Left lung (tissue), 4 donors: ENCODE measurements at regions not wholly inside any gene's neighbourhood (a gene's known extent, or its start where the extent isn't known, plus 50 kb on each side); places are given as distances from the start of the nearest gene placed in this dataset.
A peak's percentile ranks its signal among the peaks of the same experiment; 100 is the strongest.
"Not testable (repeated sequence)": the region's sequence is repeated elsewhere in the genome, so short reads cannot be mapped to it uniquely, and the experiment has no call there.

ENCODE experiments used
- ATAC-seq: fragments of 200-7000 bp; cut with Tn5 transposase; one replicate; pipeline ENCODE4 v1.9.1; 2020; ENCODE audit warnings: moderate library complexity
- DNase-seq, 4 donors: peaks; one replicate each; pipeline ENCODE4 v3.0.0-alpha.2; 2013 to 2020
- H3K27ac ChIP-seq, 2 donors: fragments of 200-600 bp; sonication (generic) in 1 of 2; one replicate each; pipeline versions ENCODE4 v1.5.0 to v1.8.0; 2020 to 2021
- H3K27me3 ChIP-seq, 2 donors: fragments of 200-600 bp; sonication (generic) in 1 of 2; one replicate each; pipeline versions ENCODE4 v1.5.0 to v1.8.0; 2020 to 2021
- H3K36me3 ChIP-seq, 2 donors: fragments of 200-600 bp; sonication (generic) in 1 of 2; one replicate each; pipeline versions ENCODE4 v1.5.0 to v1.8.0; 2020 to 2021
- H3K4me1 ChIP-seq, 2 donors: fragments of 200-600 bp; one replicate each; pipeline ENCODE4 v1.8.0; 2021
- H3K4me3 ChIP-seq, 2 donors: fragments of 200-600 bp; sonication (generic) in 1 of 2; one replicate each; pipeline versions ENCODE4 v1.5.0 to v1.8.0; 2020 to 2021; ENCODE audit warnings: mild to moderate bottlenecking in 1 of 2
- H3K9me3 ChIP-seq, 2 donors: fragments of 200-600 bp; sonication (generic) in 1 of 2; one replicate each; pipeline versions ENCODE4 v1.5.0 to v1.8.0; 2020 to 2021
- intact Hi-C, 2 donors: fragments of 100-400 bp; cut with DNase I; formaldehyde crosslinking; loops; one replicate each; pipeline versions ENCODE4 v1.11.2 to v1.14.2; 2022
- TF ChIP-seq, protein P1 (sequence below), 2 donors: fragments of 200-600 bp; sonication (generic) in 1 of 2; IDR thresholded peaks; one replicate each; pipeline versions ENCODE4 v1.5.0 to v1.8.0; 2021; ENCODE audit warnings: antibody characterized with exemption in 2 of 2
- donor health status: DM: no; HTN: yes; CAD: no.
- donor health status: DM: no; HTN: no; CAD: no.

DNA sequence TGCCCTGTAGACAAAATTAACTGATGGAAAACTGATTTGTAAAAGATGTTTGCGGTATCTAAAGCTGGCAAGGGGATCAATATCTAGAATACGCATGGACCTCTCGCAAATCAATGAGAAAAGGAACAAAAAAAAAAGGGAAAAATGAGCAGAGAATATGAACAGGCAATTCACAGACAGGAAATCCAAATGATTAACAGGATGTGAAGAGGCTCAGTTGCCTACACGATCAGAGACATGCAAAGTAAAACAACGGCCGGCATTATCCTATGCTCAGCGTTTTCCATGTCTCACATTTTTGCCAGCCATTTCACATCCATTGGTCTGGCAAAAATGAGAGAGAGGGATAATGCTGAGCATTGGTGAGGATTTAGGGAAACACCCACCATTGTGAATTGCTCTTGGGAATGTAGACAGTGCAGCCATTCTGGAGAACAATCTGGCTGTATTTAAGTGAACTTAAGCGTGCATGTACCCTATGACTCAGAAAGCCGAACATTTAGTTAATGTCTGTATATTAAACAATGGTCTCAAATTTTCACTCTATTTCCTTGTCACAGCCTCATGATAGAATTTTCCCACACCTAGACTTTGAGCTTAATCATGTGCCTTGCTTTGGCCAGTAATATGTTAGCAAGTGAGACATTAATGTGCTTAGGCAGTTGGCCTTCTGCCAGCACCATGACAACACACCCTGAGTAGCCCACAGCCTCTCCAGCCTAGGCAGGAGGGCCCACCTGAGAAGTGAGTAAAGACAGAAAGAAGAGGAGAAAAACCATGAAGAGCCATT, 61.0 kb upstream of the NBPF3 start:
- Histone ChIP-seq H3K27ac (no peak overlapping the region), H3K4me1 (no peaks in the 10 kb centered on the region), H3K36me3 (no peaks in the 10 kb centered on the region), H3K9me3 (peaks cover 0 to 5% of the 10 kb centered on the region in 2 donors), H3K4me3 (no peak overlapping the region), H3K27me3 (peaks cover 0 to 30% of the 10 kb centered on the region in 2 donors)
- TF ChIP-seq, protein P1, sequence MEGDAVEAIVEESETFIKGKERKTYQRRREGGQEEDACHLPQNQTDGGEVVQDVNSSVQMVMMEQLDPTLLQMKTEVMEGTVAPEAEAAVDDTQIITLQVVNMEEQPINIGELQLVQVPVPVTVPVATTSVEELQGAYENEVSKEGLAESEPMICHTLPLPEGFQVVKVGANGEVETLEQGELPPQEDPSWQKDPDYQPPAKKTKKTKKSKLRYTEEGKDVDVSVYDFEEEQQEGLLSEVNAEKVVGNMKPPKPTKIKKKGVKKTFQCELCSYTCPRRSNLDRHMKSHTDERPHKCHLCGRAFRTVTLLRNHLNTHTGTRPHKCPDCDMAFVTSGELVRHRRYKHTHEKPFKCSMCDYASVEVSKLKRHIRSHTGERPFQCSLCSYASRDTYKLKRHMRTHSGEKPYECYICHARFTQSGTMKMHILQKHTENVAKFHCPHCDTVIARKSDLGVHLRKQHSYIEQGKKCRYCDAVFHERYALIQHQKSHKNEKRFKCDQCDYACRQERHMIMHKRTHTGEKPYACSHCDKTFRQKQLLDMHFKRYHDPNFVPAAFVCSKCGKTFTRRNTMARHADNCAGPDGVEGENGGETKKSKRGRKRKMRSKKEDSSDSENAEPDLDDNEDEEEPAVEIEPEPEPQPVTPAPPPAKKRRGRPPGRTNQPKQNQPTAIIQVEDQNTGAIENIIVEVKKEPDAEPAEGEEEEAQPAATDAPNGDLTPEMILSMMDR (IDR thresholded peaks at IDR 0.05): no peak
- intact Hi-C loops: no loop called here
- peak; percentile 61 for ATAC-seq
- no peak for DNase-seq

DNA sequence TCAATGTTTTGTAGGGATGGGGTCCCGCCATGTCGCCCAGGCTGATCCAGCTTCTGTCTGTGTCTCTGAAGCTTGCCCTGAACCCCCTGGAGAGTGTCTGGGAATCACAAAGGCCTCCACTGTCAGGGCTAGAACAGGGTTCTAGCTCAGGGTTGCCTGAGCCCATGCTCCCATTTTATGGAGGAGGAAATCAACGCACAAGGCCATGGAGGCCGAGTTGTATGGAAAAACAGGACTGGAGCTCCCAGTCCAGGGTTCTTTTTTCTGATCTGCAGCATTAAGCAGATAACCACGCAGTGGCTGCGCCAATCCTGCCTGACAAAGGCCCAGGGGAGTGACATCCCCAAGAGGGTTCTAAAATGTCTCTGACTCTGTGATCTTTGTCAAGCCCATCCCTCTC, 67.6 kb upstream of the NBPF3 start:
- DNase-seq (no peak), ATAC-seq (no peak)
- Histone ChIP-seq H3K4me3 (no peak overlapping the region), H3K36me3 (no peaks in the 10 kb centered on the region), H3K27me3 (no peaks in the 10 kb centered on the region), H3K27ac (no peak overlapping the region), H3K4me1 (peaks cover 0 to 9% of the 10 kb centered on the region in 2 donors), H3K9me3 (no peaks in the 10 kb centered on the region)
- intact Hi-C loops: no loop called here
- TF ChIP-seq, protein P1 (IDR thresholded peaks at IDR 0.05): no peak

DNA sequence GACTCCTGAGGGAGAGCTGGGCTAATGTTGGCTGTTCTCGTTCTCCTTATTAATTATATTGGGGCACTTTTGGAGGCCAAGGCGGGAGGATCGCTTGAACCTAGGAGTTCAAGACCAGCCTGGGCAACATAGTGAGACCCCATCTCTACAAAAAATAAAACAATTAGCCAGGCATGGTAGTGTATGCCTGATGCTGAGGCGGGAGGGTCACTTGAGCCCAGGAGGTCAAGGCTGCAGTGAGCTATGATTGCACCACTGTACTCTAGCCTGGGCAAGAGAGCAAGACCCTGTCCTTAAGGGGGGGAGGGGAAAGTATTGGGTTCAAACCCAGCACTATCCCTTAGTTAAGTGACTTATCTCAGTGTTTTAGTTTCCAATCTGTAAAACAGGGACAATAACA, 70.0 kb upstream of the NBPF3 start:
- no peaks in the 10 kb centered on the region for H3K9me3 ChIP-seq
- H3K27ac ChIP-seq: no peak overlapping the region
- ATAC-seq (no peak), DNase-seq (no peak)
- H3K4me3 ChIP-seq: no peak overlapping the region
- intact Hi-C loops: loop anchor here (5.0 to 10.0 kb wide), 3 partner anchors 105 to 138 kb away; no protein-coding TSS in a partner anchor
- no peaks in the 10 kb centered on the region for H3K36me3 ChIP-seq
- TF ChIP-seq, protein P1 (IDR thresholded peaks at IDR 0.05): no peak
- no peaks in the 10 kb centered on the region for H3K27me3 ChIP-seq
- H3K4me1 ChIP-seq: peaks cover 0 to 9% of the 10 kb centered on the region in 2 donors

DNA sequence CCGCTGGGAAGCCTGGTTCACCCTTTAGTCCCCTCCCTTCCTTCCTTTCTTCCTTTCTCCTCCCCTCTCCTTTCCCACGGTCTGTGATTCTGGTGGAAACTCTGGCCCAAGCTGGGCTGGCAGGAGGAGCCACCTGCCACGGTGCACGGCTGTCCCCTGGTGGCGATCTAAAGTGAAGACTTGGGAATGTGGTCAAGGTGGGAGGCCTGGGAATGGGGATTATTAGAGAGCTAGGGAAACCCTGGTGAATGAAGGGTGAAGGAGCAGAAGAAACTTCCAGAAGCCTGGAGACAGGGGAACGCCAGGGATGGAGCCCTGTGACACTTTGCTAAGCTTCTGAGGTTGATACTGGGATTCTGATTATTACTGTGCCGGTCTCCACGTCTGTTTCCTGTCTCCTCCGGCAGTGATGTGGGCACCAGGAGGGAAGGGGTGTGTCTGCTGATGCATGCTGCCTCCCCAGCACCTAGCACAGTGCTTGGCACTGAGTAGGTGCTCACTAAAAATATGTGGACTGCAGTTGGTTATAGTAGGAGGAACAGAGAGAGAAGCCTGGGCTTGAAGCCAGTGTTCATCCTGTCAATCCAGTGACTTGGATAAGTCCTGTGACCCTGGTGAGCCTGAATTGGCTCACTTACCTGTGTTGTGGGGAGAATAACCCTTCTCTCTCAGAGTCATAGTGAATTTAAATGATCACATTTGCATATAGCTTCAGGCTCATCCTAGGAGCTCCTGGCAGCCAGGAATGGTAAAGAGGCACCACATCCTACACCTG, 71.2 kb upstream of the NBPF3 start:
- Histone ChIP-seq H3K27me3 (no peaks in the 10 kb centered on the region), H3K27ac (no peak overlapping the region), H3K36me3 (no peaks in the 10 kb centered on the region), H3K4me1 (peaks cover 0 to 9% of the 10 kb centered on the region in 2 donors), H3K4me3 (no peak overlapping the region), H3K9me3 (no peaks in the 10 kb centered on the region)
- TF ChIP-seq, protein P1 (IDR thresholded peaks at IDR 0.05): peak; percentile 87 to 96
- DNase-seq (peak; percentile 51 to 92 (median 80)), ATAC-seq (peak; percentile 97)
- intact Hi-C loops: loop anchor here (5.0 to 10.0 kb wide), 3 partner anchors 104 to 136 kb away; no protein-coding TSS in a partner anchor

DNA sequence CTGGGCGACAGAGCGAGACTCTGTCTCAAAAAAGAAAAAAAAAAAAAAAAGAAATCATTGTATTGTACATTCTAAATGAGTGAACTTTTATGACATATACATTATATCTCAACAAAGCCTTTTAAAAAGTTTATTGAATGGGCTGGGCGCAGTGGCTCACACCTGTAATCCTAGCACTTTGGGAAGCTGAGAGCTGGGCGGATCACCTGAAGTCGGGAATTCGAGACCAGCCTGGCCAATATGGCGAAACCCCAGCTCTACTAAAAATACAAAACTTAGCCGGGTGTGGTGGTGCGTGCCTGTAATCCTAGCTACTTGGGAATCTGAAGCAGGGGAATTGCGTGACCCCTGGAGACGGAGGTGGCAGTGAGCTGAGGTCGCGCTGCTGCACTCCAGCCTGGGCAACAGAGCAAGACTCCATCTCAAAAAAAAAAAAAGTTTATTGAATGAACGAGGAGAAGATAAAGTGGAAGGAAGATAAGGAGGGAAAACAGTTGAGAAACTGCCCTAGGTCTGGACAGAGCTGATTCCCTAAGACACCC, 71.9 kb upstream of the NBPF3 start:
- intact Hi-C loops: loop anchor here (5.0 to 10.0 kb wide), 3 partner anchors 103 to 136 kb away; no protein-coding TSS in a partner anchor

More for the DNA sequence above, 71.9 kb upstream of the NBPF3 start:
- not testable (repeated sequence) for H3K4me3 ChIP-seq, ATAC-seq, H3K27ac ChIP-seq, H3K9me3 ChIP-seq, H3K27me3 ChIP-seq, H3K36me3 ChIP-seq, H3K4me1 ChIP-seq, DNase-seq
